ENCODE measurements at regions not wholly inside any gene's neighbourhood (a gene's known extent, or its start where the extent isn't known, plus 50 kb on each side); places are given as distances from the start of the nearest gene placed in this dataset.
A peak's percentile ranks its signal among the peaks of the same experiment; 100 is the strongest.

- TF ChIP-seq POLR2AphosphoS5 (IDR thresholded peaks at IDR 0.05) (no peak), CTCF (IDR thresholded peaks at IDR 0.05) (no peak), EP300 (IDR thresholded peaks at IDR 0.05; ENCODE audit: low read depth) (no peak), POLR2A (IDR thresholded peaks at IDR 0.05) (no peak)
- in situ Hi-C loops (cut with MboI; ENCODE audit: low pct_ligation_motif_present in 1 of 4, low pct_unique_long_range_greater_than_20kb in 1 of 4, low sequenced_read_pairs in 3 of 4) (loop anchor here in 1 of 4 donors (10.0 kb wide), 1 partner anchor 111 kb away; the partner anchor contains the start of gene GALNT15), intact Hi-C loops (cut with DNase I; ENCODE audit: low total_unique reads) (no loop called here)
- Histone ChIP-seq H3K4me1 (peaks cover 0 to 12% (median 6%) of the 10 kb centered on the region in 4 donors), H3K36me3 (no peaks in the 10 kb centered on the region), H3K4me3 (no peak overlapping the region), H3K27ac (peak overlapping the region in 2 of 4 donors; percentile 62 to 67), H3K27me3 (no peaks in the 10 kb centered on the region), H3K9me3 (no peaks in the 10 kb centered on the region)
- no peak for DNase-seq
- 94% methylated on average over 2 of the region's 2 CpGs; no CpG with 5 or more reads in 1 of the 2 donors for WGBS, 2 donors (ENCODE audit: low coverage in 1 of 2)
Measured at GRCh38 chr3:16063603-16064002, 110.9 kb upstream of the GALNT15 start.

GRCh38 chr3:16064642-16065414 lies 109.7 kb upstream of the GALNT15 start:
- H3K36me3 ChIP-seq, result no peaks in the 10 kb centered on the region
- in situ Hi-C loops (cut with MboI; ENCODE audit: low pct_ligation_motif_present in 1 of 4, low pct_unique_long_range_greater_than_20kb in 1 of 4, low sequenced_read_pairs in 3 of 4), result loop anchor here in 1 of 4 donors (10.0 kb wide), 1 partner anchor 110 kb away; the partner anchor contains the start of gene GALNT15
- H3K27me3 ChIP-seq, result no peaks in the 10 kb centered on the region
- intact Hi-C loops (cut with DNase I; ENCODE audit: low total_unique reads), result no loop called here
- DNase-seq, result peak; percentile 41
- H3K4me3 ChIP-seq, result no peak overlapping the region
- no peaks in the 10 kb centered on the region for H3K9me3 ChIP-seq
- 77 to 82% methylated on average over 2 to 3 of the region's 3 CpGs for WGBS, 2 donors (ENCODE audit: low coverage in 1 of 2)
- H3K4me1 ChIP-seq, result peaks cover 0 to 12% (median 3%) of the 10 kb centered on the region in 4 donors
- no peak for TF ChIP-seq POLR2AphosphoS5 (IDR thresholded peaks at IDR 0.05)
- no peak for TF ChIP-seq CTCF (IDR thresholded peaks at IDR 0.05)
- no peak for TF ChIP-seq POLR2A (IDR thresholded peaks at IDR 0.05)
- no peak for TF ChIP-seq EP300 (IDR thresholded peaks at IDR 0.05; ENCODE audit: low read depth)
- H3K27ac ChIP-seq, result peak overlapping the region; percentile 29 to 67 (median 54)

- no peak overlapping the region for H3K4me3 ChIP-seq
- H3K9me3 ChIP-seq, result no peaks in the 10 kb centered on the region
- 90 to 100% methylated on average over 1 of the region's 1 CpG for WGBS, 2 donors (ENCODE audit: low coverage in 1 of 2)
- no peak for DNase-seq
- H3K27me3 ChIP-seq, result no peaks in the 10 kb centered on the region
- intact Hi-C loops (cut with DNase I; ENCODE audit: low total_unique reads) (no loop called here), in situ Hi-C loops (cut with MboI; ENCODE audit: low pct_ligation_motif_present in 1 of 4, low pct_unique_long_range_greater_than_20kb in 1 of 4, low sequenced_read_pairs in 3 of 4) (loop anchor here in 1 of 4 donors (10.0 kb wide), 1 partner anchor 108 kb away; the partner anchor contains the start of gene GALNT15)
- no peak overlapping the region for H3K27ac ChIP-seq
- H3K36me3 ChIP-seq, result no peaks in the 10 kb centered on the region
- H3K4me1 ChIP-seq, result peaks cover 0 to 7% (median 3%) of the 10 kb centered on the region in 4 donors
- TF ChIP-seq EP300 (IDR thresholded peaks at IDR 0.05; ENCODE audit: low read depth) (no peak), CTCF (IDR thresholded peaks at IDR 0.05) (no peak), POLR2AphosphoS5 (IDR thresholded peaks at IDR 0.05) (no peak), POLR2A (IDR thresholded peaks at IDR 0.05) (no peak)
Measured at GRCh38 chr3:16066545-16066944, 107.9 kb upstream of the GALNT15 start.

DNA sequence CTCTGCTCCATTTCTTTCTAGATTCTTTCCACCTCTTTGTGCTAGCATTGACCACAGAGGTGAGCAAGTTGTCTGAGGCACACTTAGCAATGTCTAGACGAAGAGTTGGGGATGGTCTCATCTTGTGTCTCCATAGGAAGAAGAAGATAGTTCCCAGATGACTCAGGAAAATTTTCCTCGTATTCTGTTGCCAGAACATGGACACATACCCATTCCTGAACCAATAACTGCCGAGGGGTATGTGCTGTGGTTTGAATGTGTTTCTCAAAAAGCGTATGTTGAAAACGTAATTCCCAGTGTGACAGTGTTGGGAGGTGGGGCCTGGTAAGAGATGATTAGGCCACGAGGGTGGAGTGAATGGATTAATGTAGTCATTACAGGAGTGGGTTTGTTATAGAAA lies 107.5 kb upstream of the GALNT15 start:
- TF ChIP-seq POLR2A (IDR thresholded peaks at IDR 0.05) (no peak), CTCF (IDR thresholded peaks at IDR 0.05) (no peak), EP300 (IDR thresholded peaks at IDR 0.05; ENCODE audit: low read depth) (no peak), POLR2AphosphoS5 (IDR thresholded peaks at IDR 0.05) (no peak)
- peaks cover 0 to 7% (median 3%) of the 10 kb centered on the region in 4 donors for H3K4me1 ChIP-seq
- DNase-seq, result no peak
- no peak overlapping the region for H3K27ac ChIP-seq
- H3K9me3 ChIP-seq, result no peaks in the 10 kb centered on the region
- H3K36me3 ChIP-seq, result no peaks in the 10 kb centered on the region
- H3K27me3 ChIP-seq, result no peaks in the 10 kb centered on the region
- in situ Hi-C loops (cut with MboI; ENCODE audit: low pct_ligation_motif_present in 1 of 4, low pct_unique_long_range_greater_than_20kb in 1 of 4, low sequenced_read_pairs in 3 of 4), result loop anchor here in 1 of 4 donors (10.0 kb wide), 1 partner anchor 108 kb away; the partner anchor contains the start of gene GALNT15
- WGBS, 2 donors (ENCODE audit: low coverage in 1 of 2), result 84 to 87% methylated on average over 5 to 6 of the region's 6 CpGs
- intact Hi-C loops (cut with DNase I; ENCODE audit: low total_unique reads), result no loop called here
- H3K4me3 ChIP-seq, result no peak overlapping the region

All from transverse colon (tissue), 4 donors.